ENCODE measurements at regions not wholly inside any gene's neighbourhood (a gene's known extent, or its start where the extent isn't known, plus 50 kb on each side); places are given as distances from the start of the nearest gene placed in this dataset.

- TF ChIP-seq CTCF (conservative IDR thresholded peaks at IDR 0.05 in 1 of 2, IDR thresholded peaks at IDR 0.05 in 1 of 2; ENCODE audit: low read depth in 1 of 2, low read length in 2 of 2) (no peak), EZH2 (IDR thresholded peaks at IDR 0.05; ENCODE audit: low read length, missing control alignments) (no peak)
Observed at GRCh38 chr18:42179542-42180121, 224.6 kb downstream of the PIK3C3 start.

Measured in fibroblast of lung (primary cell).